ENCODE measurements at regions not wholly inside any gene's neighbourhood (a gene's known extent, or its start where the extent isn't known, plus 50 kb on each side); places are given as distances from the start of the nearest gene placed in this dataset.
A peak's percentile ranks its signal among the peaks of the same experiment; 100 is the strongest.

GRCh38 chr9:18233311-18233710 lies 240.6 kb upstream of the ADAMTSL1 start:
- DNase-seq (ENCODE audit: low spot score) = no peak

GRCh38 chr9:18233776-18234445 lies 240.0 kb upstream of the ADAMTSL1 start:
- DNase-seq (ENCODE audit: low spot score) = no peak

- peak; percentile 31 for DNase-seq (ENCODE audit: low spot score)
These were observed 238.6 kb upstream of the ADAMTSL1 start for GRCh38 chr9:18235181-18235908.

- DNase-seq (ENCODE audit: low spot score) = no peak
These were observed 237.6 kb upstream of the ADAMTSL1 start for GRCh38 chr9:18236336-18236735.

- DNase-seq (ENCODE audit: low spot score) = no peak
These were observed 236.2 kb upstream of the ADAMTSL1 start for GRCh38 chr9:18237776-18238175.

- DNase-seq (ENCODE audit: low spot score) = peak; percentile 76
These were observed 235.7 kb upstream of the ADAMTSL1 start for GRCh38 chr9:18238254-18238653.

GRCh38 chr9:18238752-18239447 lies 235.1 kb upstream of the ADAMTSL1 start:
- no peak for DNase-seq (ENCODE audit: low spot score)

- no peak for DNase-seq (ENCODE audit: low spot score)
These were observed 233.7 kb upstream of the ADAMTSL1 start for GRCh38 chr9:18240213-18240612.

GRCh38 chr9:18245911-18246310 lies 228.0 kb upstream of the ADAMTSL1 start:
- DNase-seq (ENCODE audit: low spot score) = no peak

- DNase-seq (ENCODE audit: low spot score) = no peak
These were observed 223.9 kb upstream of the ADAMTSL1 start for GRCh38 chr9:18250053-18250452.

- DNase-seq (ENCODE audit: low spot score) = peak; percentile 14
These were observed 220.0 kb upstream of the ADAMTSL1 start for GRCh38 chr9:18253950-18254349.

GRCh38 chr9:18255158-18255629 lies 218.8 kb upstream of the ADAMTSL1 start:
- peak; percentile 83 for DNase-seq (ENCODE audit: low spot score)

GRCh38 chr9:18255747-18256146 lies 218.2 kb upstream of the ADAMTSL1 start:
- no peak for DNase-seq (ENCODE audit: low spot score)

- no peak for DNase-seq (ENCODE audit: low spot score)
These were observed 217.4 kb upstream of the ADAMTSL1 start for GRCh38 chr9:18256568-18256967.

GRCh38 chr9:18260521-18260920 lies 213.4 kb upstream of the ADAMTSL1 start:
- DNase-seq (ENCODE audit: low spot score) = no peak

- no peak for DNase-seq (ENCODE audit: low spot score)
These were observed 212.8 kb upstream of the ADAMTSL1 start for GRCh38 chr9:18261181-18261580.

- DNase-seq (ENCODE audit: low spot score) = no peak
These were observed 210.6 kb upstream of the ADAMTSL1 start for GRCh38 chr9:18263377-18263776.

GRCh38 chr9:18268381-18268780 lies 205.6 kb upstream of the ADAMTSL1 start:
- DNase-seq (ENCODE audit: low spot score) = no peak

GRCh38 chr9:18269561-18269960 lies 204.4 kb upstream of the ADAMTSL1 start:
- DNase-seq (ENCODE audit: low spot score) = no peak

GRCh38 chr9:18274693-18275092 lies 199.3 kb upstream of the ADAMTSL1 start:
- no peak for DNase-seq (ENCODE audit: low spot score)

- no peak for DNase-seq (ENCODE audit: low spot score)
These were observed 198.5 kb upstream of the ADAMTSL1 start for GRCh38 chr9:18275313-18275990.

GRCh38 chr9:18281291-18281690 lies 192.7 kb upstream of the ADAMTSL1 start:
- no peak for DNase-seq (ENCODE audit: low spot score)
